ENCODE measurements at regions not wholly inside any gene's neighbourhood (a gene's known extent, or its start where the extent isn't known, plus 50 kb on each side); places are given as distances from the start of the nearest gene placed in this dataset.

GRCh38 chr13:107395927-107396662, 819.2 kb downstream of the LIG4 start:
- intact Hi-C loops (cut with DNase I) = no loop called here
- no peaks in the 10 kb centered on the region for H3K9me3 ChIP-seq
- H3K4me3 ChIP-seq = no peak overlapping the region
- TF ChIP-seq POLR2A (IDR thresholded peaks at IDR 0.05) (no peak), CTCF (IDR thresholded peaks at IDR 0.05) (no peak)
- no peaks in the 10 kb centered on the region for H3K4me1 ChIP-seq
- H3K27me3 ChIP-seq = no peaks in the 10 kb centered on the region
- H3K36me3 ChIP-seq = no peaks in the 10 kb centered on the region
- no peak for DNase-seq
- ATAC-seq = no peak
- 71 to 81% (median 78%) methylated on average over 7 of the region's 7 CpGs for WGBS, 4 donors
- H3K27ac ChIP-seq = no peak overlapping the region

DNA sequence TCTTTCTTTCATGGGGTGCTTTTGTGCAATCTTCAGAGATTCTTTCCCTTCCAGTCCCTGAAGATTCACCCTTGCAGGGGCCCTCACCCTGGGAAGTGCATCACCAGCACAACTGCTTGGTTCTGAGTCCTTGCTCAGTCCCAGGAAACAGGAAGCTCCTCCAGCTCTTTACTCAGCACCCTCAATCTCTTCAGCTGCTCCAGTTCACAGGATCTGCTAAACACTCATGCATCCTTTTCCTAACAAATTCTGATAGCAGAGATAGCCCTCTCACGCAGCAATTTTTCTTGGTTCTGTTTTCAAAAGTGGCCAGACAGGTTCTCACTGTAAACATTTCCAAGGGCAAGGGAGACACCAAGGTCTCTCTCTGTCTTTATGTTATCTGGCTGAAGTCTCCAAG, 823.1 kb downstream of the LIG4 start:
- H3K36me3 ChIP-seq = no peaks in the 10 kb centered on the region
- TF ChIP-seq CTCF (IDR thresholded peaks at IDR 0.05) (no peak), POLR2A (IDR thresholded peaks at IDR 0.05) (no peak)
- WGBS, 4 donors = 43 to 54% (median 52%) methylated on average over 1 of the region's 1 CpG
- no peaks in the 10 kb centered on the region for H3K9me3 ChIP-seq
- DNase-seq (no peak), ATAC-seq (no peak)
- intact Hi-C loops (cut with DNase I) = no loop called here
- no peak overlapping the region for H3K4me3 ChIP-seq
- H3K27ac ChIP-seq = no peak overlapping the region
- no peaks in the 10 kb centered on the region for H3K4me1 ChIP-seq
- no peaks in the 10 kb centered on the region for H3K27me3 ChIP-seq

DNA sequence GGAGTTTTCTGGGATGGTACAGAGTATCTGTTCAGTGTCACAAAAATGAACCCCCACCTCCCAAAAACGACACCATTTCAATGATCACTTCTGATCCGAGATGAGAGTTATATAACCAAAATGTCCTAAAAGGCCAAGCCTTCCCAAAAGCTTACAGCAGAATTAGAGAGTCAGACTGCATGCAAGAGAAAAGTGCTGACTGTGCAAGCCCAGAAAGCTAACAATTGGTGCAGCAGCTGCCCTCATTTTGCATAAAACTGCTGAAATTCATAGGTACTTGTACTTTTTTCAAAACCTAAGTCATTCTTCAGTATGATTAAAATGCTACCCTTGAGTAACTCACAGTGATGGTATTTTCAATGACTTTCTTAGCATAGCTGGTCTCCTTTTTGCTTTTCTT, 819.6 kb upstream of the ARGLU1 start:
- Histone ChIP-seq H3K36me3 (no peaks in the 10 kb centered on the region), H3K4me1 (no peaks in the 10 kb centered on the region), H3K27me3 (no peaks in the 10 kb centered on the region), H3K9me3 (no peaks in the 10 kb centered on the region), H3K4me3 (no peak overlapping the region), H3K27ac (no peak overlapping the region)
- TF ChIP-seq CTCF (IDR thresholded peaks at IDR 0.05) (no peak), POLR2A (IDR thresholded peaks at IDR 0.05) (no peak)
- ATAC-seq (no peak), DNase-seq (no peak)
- intact Hi-C loops (cut with DNase I) = no loop called here
- WGBS, 4 donors = 66 to 72% (median 67%) methylated on average over 2 of the region's 2 CpGs

DNA sequence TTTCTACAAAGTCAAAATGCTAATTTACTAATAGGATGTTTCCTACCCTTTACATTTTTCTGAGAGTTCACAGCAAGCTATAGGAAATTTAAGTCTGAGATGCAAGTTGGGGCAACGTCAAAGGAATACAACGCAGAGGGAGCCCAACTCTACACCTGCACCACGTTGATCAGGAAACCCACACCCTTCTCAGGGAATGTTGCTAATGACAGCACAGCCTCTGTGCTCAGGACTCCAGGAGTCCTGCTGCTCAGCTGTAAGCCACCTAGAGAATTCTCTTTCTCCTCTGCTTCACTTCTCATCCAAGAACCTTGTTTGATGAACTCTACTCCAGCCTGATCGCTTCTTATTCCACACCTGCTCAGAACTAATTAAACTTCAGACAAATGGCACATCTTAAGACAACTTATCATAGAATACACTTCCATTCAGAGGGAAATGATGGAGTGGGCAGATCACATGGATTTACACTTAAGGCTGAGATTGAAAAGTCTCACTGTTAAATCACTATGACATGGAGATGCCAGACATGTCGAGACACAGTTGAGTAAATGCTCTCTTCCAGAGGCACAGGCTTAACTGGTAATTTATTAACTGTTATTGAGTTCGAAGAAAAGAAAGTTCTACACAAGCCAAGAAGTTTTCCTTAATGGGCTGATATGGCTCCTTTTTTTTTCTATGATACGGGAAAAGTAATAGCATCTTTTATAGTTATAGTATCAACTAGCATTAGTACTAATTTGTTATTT, 811.6 kb upstream of the ARGLU1 start:
- H3K27me3 ChIP-seq = no peaks in the 10 kb centered on the region
- WGBS, 4 donors = 63 to 69% (median 67%) methylated on average over 7 of the region's 7 CpGs
- no peaks in the 10 kb centered on the region for H3K9me3 ChIP-seq
- no peak overlapping the region for H3K4me3 ChIP-seq
- H3K27ac ChIP-seq = no peak overlapping the region
- DNase-seq = no peak
- no peak for ATAC-seq
- no peak for TF ChIP-seq CTCF (IDR thresholded peaks at IDR 0.05)
- TF ChIP-seq POLR2A (IDR thresholded peaks at IDR 0.05) = no peak
- intact Hi-C loops (cut with DNase I) = loop anchor here in 3 of 10 donors (10.0 kb wide), 1 partner anchor 775 kb away; no protein-coding TSS in a partner anchor
- H3K36me3 ChIP-seq = no peaks in the 10 kb centered on the region
- H3K4me1 ChIP-seq = no peaks in the 10 kb centered on the region
